Suprapubic skin (tissue), 4 donors: ENCODE measurements at regions not wholly inside any gene's neighbourhood (a gene's known extent, or its start where the extent isn't known, plus 50 kb on each side); places are given as distances from the start of the nearest gene placed in this dataset.

Experiments used
- DNase-seq, 2 donors: peaks; one replicate each; pipeline ENCODE4 v3.0.0-alpha.2; 2019; ENCODE audit warnings: low spot score in 2 of 2
- H3K27ac ChIP-seq: fragments of 200-600 bp; sonication (generic); one replicate; pipeline ENCODE4 v1.5.1; 2019
- H3K27me3 ChIP-seq: fragments of 200-600 bp; sonication (generic); one replicate; pipeline ENCODE4 v1.5.1; 2019
- H3K36me3 ChIP-seq: fragments of 200-600 bp; sonication (generic); one replicate; pipeline ENCODE4 v1.5.1; 2019
- H3K4me1 ChIP-seq: fragments of 200-600 bp; sonication (generic); one replicate; pipeline ENCODE4 v1.5.1; 2019
- H3K4me3 ChIP-seq: fragments of 200-600 bp; sonication (generic); one replicate; pipeline ENCODE4 v1.5.1; 2019; ENCODE audit warnings: mild to moderate bottlenecking
- H3K9me3 ChIP-seq: fragments of 200-600 bp; sonication (generic); one replicate; pipeline ENCODE4 v1.5.1; 2019
- CTCF ChIP-seq, 2 donors: fragments of 200-600 bp in 1 of 2; fragments of 450-650 bp in 1 of 2; sonication (generic) in 1 of 2; IDR thresholded peaks; one replicate each; pipeline ENCODE4 v1.5.1; 2016 to 2019; ENCODE audit warnings: antibody characterized with exemption in 2 of 2, mild to moderate bottlenecking in 1 of 2, moderate library complexity in 1 of 2
- EP300 ChIP-seq: sonication (generic); formaldehyde crosslinking; IDR thresholded peaks from one replicate; pipeline ENCODE4 v1.6.1; 2017; ENCODE audit warnings: antibody characterized with exemption
- POLR2A ChIP-seq, 2 donors: fragments of 450-650 bp; IDR thresholded peaks; one replicate each; pipeline ENCODE4 v1.6.1; 2017; ENCODE audit warnings: antibody characterized with exemption in 2 of 2, mild to moderate bottlenecking in 2 of 2, moderate library complexity in 2 of 2
- POLR2AphosphoS5 ChIP-seq, 3 donors: sonication (generic); formaldehyde crosslinking; IDR thresholded peaks; one replicate each; pipeline ENCODE4 v1.6.1; 2017; ENCODE audit warnings: antibody characterized with exemption in 3 of 3
- WGBS: methylation state at CpG from one replicate; pipeline ENCODE4 v1.1.5; 2018; 5-methylcytosine and 5-hydroxymethylcytosine counted together

GRCh38 chr2:172342611-172343010 lies 84.8 kb upstream of the ITGA6 start:
- TF ChIP-seq EP300 (no peak), POLR2A (IDR thresholded peaks at IDR 0.05) (no peak), CTCF (IDR thresholded peaks at IDR 0.05) (no peak), POLR2AphosphoS5 (IDR thresholded peaks at IDR 0.05) (no peak)
- 77% methylated on average over 3 of the region's 3 CpGs for WGBS
- no peak for DNase-seq
- no peaks in the 10 kb centered on the region for H3K36me3 ChIP-seq
- H3K9me3 ChIP-seq, result no peaks in the 10 kb centered on the region
- no peak overlapping the region for H3K27ac ChIP-seq
- H3K27me3 ChIP-seq, result no peaks in the 10 kb centered on the region
- H3K4me1 ChIP-seq, result peaks cover 22% of the 10 kb centered on the region
- no peak overlapping the region for H3K4me3 ChIP-seq

- no peak for DNase-seq
- WGBS, result 95% methylated on average over 2 of the region's 2 CpGs
These were observed 83.2 kb upstream of the ITGA6 start for GRCh38 chr2:172344159-172344558.

GRCh38 chr2:172345956-172346555 lies 81.3 kb upstream of the ITGA6 start:
- Histone ChIP-seq H3K27me3 (no peaks in the 10 kb centered on the region), H3K9me3 (no peaks in the 10 kb centered on the region), H3K4me1 (peaks cover 10% of the 10 kb centered on the region), H3K36me3 (no peaks in the 10 kb centered on the region), H3K27ac (no peak overlapping the region), H3K4me3 (no peak overlapping the region)
- DNase-seq, result no peak
- 48% methylated on average over 1 of the region's 1 CpG for WGBS
- TF ChIP-seq EP300 (no peak), POLR2A (IDR thresholded peaks at IDR 0.05) (no peak), CTCF (IDR thresholded peaks at IDR 0.05) (no peak), POLR2AphosphoS5 (IDR thresholded peaks at IDR 0.05) (no peak)

More at GRCh38 chr2:172344159-172344558, 83.2 kb upstream of the ITGA6 start:
- H3K36me3 ChIP-seq, result no peaks in the 10 kb centered on the region
- peaks cover 22% of the 10 kb centered on the region for H3K4me1 ChIP-seq
- H3K9me3 ChIP-seq, result no peaks in the 10 kb centered on the region
- no peaks in the 10 kb centered on the region for H3K27me3 ChIP-seq
- no peak overlapping the region for H3K4me3 ChIP-seq
- H3K27ac ChIP-seq, result no peak overlapping the region
- TF ChIP-seq POLR2A (IDR thresholded peaks at IDR 0.05), result no peak
- no peak for TF ChIP-seq POLR2AphosphoS5 (IDR thresholded peaks at IDR 0.05)
- TF ChIP-seq EP300, result no peak

GRCh38 chr2:172348555-172349288 lies 78.7 kb upstream of the ITGA6 start:
- 89% methylated on average over 4 of the region's 4 CpGs for WGBS
- no peak overlapping the region for H3K4me3 ChIP-seq
- no peaks in the 10 kb centered on the region for H3K27me3 ChIP-seq
- no peak for TF ChIP-seq POLR2A (IDR thresholded peaks at IDR 0.05)
- H3K27ac ChIP-seq, result no peak overlapping the region
- DNase-seq, result no peak
- H3K36me3 ChIP-seq, result no peaks in the 10 kb centered on the region
- H3K9me3 ChIP-seq, result no peaks in the 10 kb centered on the region
- no peaks in the 10 kb centered on the region for H3K4me1 ChIP-seq

- Histone ChIP-seq H3K36me3 (no peaks in the 10 kb centered on the region), H3K27me3 (no peaks in the 10 kb centered on the region), H3K27ac (no peak overlapping the region), H3K4me3 (no peak overlapping the region), H3K9me3 (no peaks in the 10 kb centered on the region), H3K4me1 (no peaks in the 10 kb centered on the region)
- no peak for DNase-seq
- WGBS, result 86% methylated on average over 9 of the region's 9 CpGs
- TF ChIP-seq POLR2A (IDR thresholded peaks at IDR 0.05) (no peak), EP300 (no peak), POLR2AphosphoS5 (IDR thresholded peaks at IDR 0.05) (no peak), CTCF (IDR thresholded peaks at IDR 0.05) (no peak)
These were observed 76.4 kb upstream of the ITGA6 start for GRCh38 chr2:172350839-172351479.

- Histone ChIP-seq H3K9me3 (no peaks in the 10 kb centered on the region), H3K27ac (no peak overlapping the region), H3K4me1 (no peaks in the 10 kb centered on the region), H3K4me3 (no peak overlapping the region), H3K27me3 (no peaks in the 10 kb centered on the region), H3K36me3 (no peaks in the 10 kb centered on the region)
- WGBS, result 87% methylated on average over 4 of the region's 4 CpGs
- TF ChIP-seq CTCF (IDR thresholded peaks at IDR 0.05), result no peak
- TF ChIP-seq POLR2A (IDR thresholded peaks at IDR 0.05), result no peak
- TF ChIP-seq POLR2AphosphoS5 (IDR thresholded peaks at IDR 0.05), result no peak
- no peak for TF ChIP-seq EP300
- no peak for DNase-seq
These were observed 75.8 kb upstream of the ITGA6 start for GRCh38 chr2:172351586-172351985.
